ENCODE measurements at regions not wholly inside any gene's neighbourhood (a gene's known extent, or its start where the extent isn't known, plus 50 kb on each side); places are given as distances from the start of the nearest gene placed in this dataset.

DNA sequence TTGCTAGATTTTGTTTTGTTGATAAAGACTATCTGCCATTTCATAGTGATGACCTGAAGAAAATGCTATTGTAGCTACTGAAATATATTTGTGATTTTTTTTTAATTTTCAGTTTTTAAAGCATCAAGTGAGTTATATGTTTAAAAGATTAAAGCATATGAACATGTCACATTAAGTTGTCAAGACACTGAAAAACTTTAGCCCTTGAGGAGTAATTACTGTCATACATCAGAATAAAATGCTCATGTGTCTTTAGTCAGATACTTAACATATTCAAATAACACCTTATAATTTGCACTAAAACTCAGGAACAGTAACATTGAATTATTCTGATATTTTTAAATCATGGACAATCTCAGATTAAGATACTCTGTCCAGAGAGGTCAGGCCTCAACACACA lies 108.1 kb upstream of the ATXN7L3B start:
- H3K4me2 ChIP-seq (ENCODE audit: insufficient read depth in 1 of 2, low read depth in 2 of 2, low read length in 2 of 2), result no peak overlapping the region
- no peak overlapping the region for H3K27ac ChIP-seq (ENCODE audit: low read depth, low read length)
- DNase-seq (ENCODE audit: low read depth in 1 of 2, low spot score in 2 of 2), result no peak
- no peak overlapping the region for H3K4me3 ChIP-seq (ENCODE audit: extremely low read depth in 1 of 4, insufficient read depth in 2 of 4, low read depth in 3 of 4, low read length in 4 of 4)
- H3K36me3 ChIP-seq (ENCODE audit: control insufficient read depth in 2 of 4, insufficient read depth in 4 of 4, low read length in 3 of 4), result no peaks in the 10 kb centered on the region
- no peak overlapping the region for H2AFZ ChIP-seq (ENCODE audit: low read length)
- H2BK120ac ChIP-seq (replicated peaks; ENCODE audit: low read depth, low read length), result no peak overlapping the region
- H3K23ac ChIP-seq (ENCODE audit: insufficient read length), result no peak overlapping the region
- no peaks in the 10 kb centered on the region for H3K9me3 ChIP-seq (ENCODE audit: insufficient read depth in 2 of 2, low read depth in 1 of 2, low read length in 1 of 2)
- H3K56ac ChIP-seq (replicated peaks; ENCODE audit: insufficient read length, low read depth, low read length), result no peak overlapping the region
- H3K79me1 ChIP-seq (ENCODE audit: low read depth, low read length), result no peaks in the 10 kb centered on the region
- H3K4me1 ChIP-seq (replicated peaks in 1 of 4; ENCODE audit: control insufficient read depth in 3 of 4, insufficient read depth in 4 of 4, low read length in 3 of 4), result no peaks in the 10 kb centered on the region
- H2BK20ac ChIP-seq (ENCODE audit: low read length), result no peak overlapping the region
- POLR2A ChIA-PET (ENCODE audit: partially characterized antibody), result no interaction called here
- H2BK15ac ChIP-seq (ENCODE audit: low read length), result no peak overlapping the region
- no peaks in the 10 kb centered on the region for H3K27me3 ChIP-seq (replicated peaks in 1 of 4; ENCODE audit: control insufficient read depth in 3 of 4, extremely low read depth in 1 of 4, insufficient read depth in 3 of 4, low read length in 3 of 4)
- H3K79me2 ChIP-seq (ENCODE audit: control insufficient read depth in 1 of 2, insufficient read depth in 2 of 2, low read length in 2 of 2), result no peaks in the 10 kb centered on the region
- H4K91ac ChIP-seq (replicated peaks; ENCODE audit: insufficient read length, low read length), result no peak overlapping the region
- H2BK5ac ChIP-seq (ENCODE audit: low read depth, low read length), result no peak overlapping the region
- no peak overlapping the region for H3K9ac ChIP-seq (replicated peaks in 1 of 4; ENCODE audit: extremely low read depth in 1 of 4, low read depth in 3 of 4, low read length in 3 of 4)
- no peak overlapping the region for H2BK12ac ChIP-seq (ENCODE audit: low read depth, low read length)
- TF ChIP-seq KDM1A (IDR thresholded peaks at IDR 0.05; ENCODE audit: borderline replicate concordance, low read length) (no peak), SP2 (IDR thresholded peaks at IDR 0.05; ENCODE audit: low read length) (no peak), SRF (IDR thresholded peaks at IDR 0.05; ENCODE audit: low read depth, low read length) (no peak), SP4 (IDR thresholded peaks at IDR 0.05; ENCODE audit: low read length) (no peak), JUN (IDR thresholded peaks at IDR 0.05; ENCODE audit: low read depth, low read length) (no peak), PHF8 (conservative IDR thresholded peaks at IDR 0.05; ENCODE audit: low read depth, low read length) (no peak)
- no peak overlapping the region for H3K14ac ChIP-seq (ENCODE audit: insufficient read length)
- H3K23me2 ChIP-seq (ENCODE audit: low read depth, low read length), result no peaks in the 10 kb centered on the region
- no peak overlapping the region for H3K4ac ChIP-seq (replicated peaks; ENCODE audit: insufficient read length, low read depth, low read length)
- no peak for FAIRE-seq
- no peak overlapping the region for H3K18ac ChIP-seq (ENCODE audit: extremely low read depth, low read length)
- CTCF ChIA-PET (ENCODE audit: partially characterized antibody), result interaction anchor here (0.6 to 1.1 kb wide), 4 partner anchors 13 to 196 kb away, joined by 3 to 4 read pairs (median 3); no protein-coding TSS in a partner anchor
- no peaks in the 10 kb centered on the region for H4K20me1 ChIP-seq (replicated peaks in 1 of 2; ENCODE audit: control insufficient read depth in 1 of 2, insufficient read depth in 2 of 2, low read length in 2 of 2)
- H2AK5ac ChIP-seq (ENCODE audit: low read depth, low read length), result no peak overlapping the region
- no peak overlapping the region for H4K5ac ChIP-seq (ENCODE audit: insufficient read length, low read depth, low read length)
- H4K8ac ChIP-seq (ENCODE audit: extremely low read depth, insufficient read depth, low read length), result no peak overlapping the region

Data from H1 (cell line).